ENCODE measurements at regions not wholly inside any gene's neighbourhood (a gene's known extent, or its start where the extent isn't known, plus 50 kb on each side); places are given as distances from the start of the nearest gene placed in this dataset.
"Not testable (repeated sequence)": the region's sequence is repeated elsewhere in the genome, so short reads cannot be mapped to it uniquely, and the experiment has no call there.

DNA sequence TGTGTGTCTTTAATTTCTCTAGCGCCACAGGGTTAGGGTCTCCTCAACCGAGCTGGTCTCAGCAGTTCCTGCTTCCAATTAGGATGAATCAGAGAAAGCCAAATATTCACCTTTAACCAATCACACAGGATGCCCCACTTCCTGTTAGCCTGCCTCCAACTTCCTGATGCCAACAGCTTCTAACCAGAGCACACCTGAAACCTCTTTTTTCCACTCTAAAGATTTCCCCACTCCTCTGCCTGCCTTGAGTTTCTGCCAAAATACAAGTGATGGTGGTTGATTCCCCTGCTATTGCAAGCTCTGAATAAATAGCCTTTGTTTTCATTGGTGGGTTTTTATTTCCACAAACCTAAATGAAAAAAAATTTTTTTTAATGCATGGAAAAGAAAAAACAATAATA lies 144.7 kb upstream of the UST start:
- no peak for DNase-seq

GRCh38 chr6:148608199-148608951 lies 138.5 kb upstream of the UST start:
- no peak for DNase-seq

GRCh38 chr6:148611213-148611612 lies 135.6 kb upstream of the UST start:
- no peak for DNase-seq

- DNase-seq = no peak
These were observed 134.8 kb upstream of the UST start for GRCh38 chr6:148612043-148612442.

DNA sequence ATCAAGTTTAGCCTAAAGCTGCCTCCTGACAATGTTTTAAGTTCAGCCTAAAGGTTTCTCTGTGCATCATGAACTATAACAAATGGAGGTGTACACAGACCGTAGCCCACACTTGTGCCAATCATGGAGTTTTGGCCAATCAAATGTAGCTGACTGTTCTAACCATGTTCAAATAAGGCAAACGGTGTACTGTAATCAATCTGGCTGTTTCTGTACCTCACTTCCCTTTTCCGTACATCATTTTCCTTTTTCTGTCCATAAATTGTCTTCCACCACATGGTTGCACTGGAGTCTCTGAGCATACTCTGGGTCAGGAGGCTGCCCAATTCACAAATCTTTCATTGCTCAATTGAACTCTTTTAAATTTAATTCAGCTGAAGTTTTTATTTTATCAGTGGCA lies 132.2 kb upstream of the UST start:
- no peak for DNase-seq

DNA sequence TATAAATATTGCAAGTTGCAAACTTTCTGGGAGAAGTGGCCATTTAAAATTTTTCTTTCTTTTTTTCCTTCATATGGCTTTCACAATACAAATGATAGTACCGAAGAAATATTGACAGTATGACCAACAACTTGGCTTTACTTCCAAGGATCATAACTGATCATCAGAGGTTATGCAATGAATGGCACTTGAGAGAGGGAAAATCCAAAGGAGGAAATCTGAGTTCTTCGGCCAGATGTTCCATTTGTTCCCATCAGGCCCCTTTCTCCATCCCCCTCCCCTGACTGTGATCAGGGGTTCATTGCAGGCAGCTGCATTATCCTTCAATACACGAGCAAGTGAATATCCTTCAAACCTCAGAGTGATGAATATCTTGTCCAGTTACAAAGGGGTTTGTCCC lies 130.0 kb upstream of the UST start:
- DNase-seq = no peak

DNA sequence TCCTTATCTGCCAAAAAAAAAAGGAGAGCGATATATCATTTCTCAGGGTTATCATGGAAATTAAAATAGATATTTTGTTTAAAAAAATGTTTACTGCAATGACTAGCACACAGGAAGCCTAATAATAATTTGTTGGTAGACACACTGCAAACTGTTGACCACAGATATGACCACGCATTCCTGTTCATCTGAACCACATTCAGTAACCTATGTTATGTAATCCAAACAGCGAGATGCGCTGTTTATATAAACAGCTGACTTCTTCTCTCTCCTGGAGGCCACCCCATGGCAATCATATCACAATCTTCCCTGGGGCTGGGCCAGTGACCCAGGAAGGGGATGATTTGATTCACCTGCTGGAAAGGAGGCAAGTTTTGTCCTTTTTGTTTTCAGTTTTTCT lies 129.3 kb upstream of the UST start:
- no peak for DNase-seq

DNA sequence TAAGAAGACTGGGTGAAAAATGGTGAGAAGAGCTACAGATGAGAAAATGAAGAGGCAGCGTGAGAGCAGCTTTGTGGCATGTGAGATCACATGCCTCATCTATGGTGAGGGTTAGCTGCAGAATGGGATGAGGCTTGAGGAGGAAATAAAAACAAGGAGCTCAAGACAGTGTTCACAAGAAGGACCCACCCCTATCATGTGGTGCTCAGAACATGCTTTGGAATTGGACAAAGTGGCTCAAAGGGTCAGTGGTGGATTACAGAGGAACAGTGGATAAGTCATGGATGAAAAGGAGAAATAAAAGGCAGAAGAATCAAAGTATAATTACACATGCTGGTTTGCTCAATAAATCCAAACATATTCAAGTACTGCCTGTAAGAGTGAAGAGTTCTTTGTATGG lies 126.9 kb upstream of the UST start:
- no peak for DNase-seq

- DNase-seq = no peak
These were observed 126.1 kb upstream of the UST start for GRCh38 chr6:148620579-148621298.

GRCh38 chr6:148625609-148626008 lies 121.2 kb upstream of the UST start:
- no peak for DNase-seq

DNA sequence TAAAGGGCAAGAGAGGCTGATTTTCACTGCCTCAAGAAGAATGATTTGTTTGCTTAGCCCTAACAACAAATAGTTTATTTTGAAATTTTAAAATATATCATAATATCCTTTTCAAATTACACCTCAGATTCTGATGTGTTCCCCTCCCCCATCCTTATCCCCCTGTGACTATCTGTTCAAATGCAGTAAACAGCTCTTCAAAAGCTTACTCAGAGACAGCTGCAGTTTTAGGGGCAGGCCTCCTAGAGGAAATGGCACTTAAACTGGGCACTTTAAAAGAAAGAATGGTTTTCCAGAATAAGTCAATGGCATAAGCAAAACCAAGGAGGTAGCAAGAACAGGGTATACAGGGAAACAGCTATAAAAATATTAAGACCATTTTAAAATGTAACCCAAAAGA lies 118.6 kb upstream of the UST start:
- DNase-seq = peak; percentile 46

- DNase-seq = peak; percentile 16
These were observed 117.6 kb upstream of the UST start for GRCh38 chr6:148629181-148629580.

DNA sequence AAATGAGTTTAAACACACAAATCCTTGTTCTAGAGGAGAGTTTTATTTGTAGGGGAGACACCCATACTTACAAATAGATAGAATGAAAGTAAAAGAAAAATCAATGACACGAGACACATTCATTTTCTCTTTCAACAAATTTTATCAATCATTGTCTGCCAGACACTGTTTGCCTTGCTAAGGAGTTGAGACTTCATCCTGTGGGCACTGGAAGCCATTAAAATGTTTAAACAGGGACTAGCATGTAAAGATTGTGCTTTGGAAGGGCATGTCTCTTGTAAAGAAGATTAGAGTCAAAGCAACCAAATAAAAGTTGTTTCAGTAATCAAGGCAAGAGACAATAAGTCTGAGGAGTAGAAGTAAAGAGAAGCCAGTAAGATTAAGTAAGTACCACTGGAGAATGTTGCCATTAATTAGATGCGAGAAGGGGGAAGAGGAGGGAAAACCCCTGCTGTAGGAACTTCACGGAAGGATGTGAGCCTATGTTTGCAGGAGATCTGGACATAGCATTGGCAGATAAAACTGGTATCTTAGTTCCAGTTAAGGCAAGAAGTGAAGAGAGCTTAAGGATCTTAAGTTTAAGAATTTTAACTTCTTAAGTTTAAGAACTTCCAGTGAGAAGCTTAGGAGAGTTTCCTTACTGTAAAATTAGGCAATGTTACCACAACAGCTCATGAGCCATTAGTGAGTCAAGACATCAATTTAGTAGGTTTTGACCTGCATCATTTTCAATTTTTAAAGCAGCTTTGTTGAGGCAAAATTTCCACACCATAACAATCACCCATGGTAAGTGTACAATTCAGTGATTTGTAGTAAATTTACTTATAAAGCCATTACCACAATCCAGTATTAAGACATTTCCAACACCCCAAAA lies 117.0 kb upstream of the UST start:
- no peak for DNase-seq

DNA sequence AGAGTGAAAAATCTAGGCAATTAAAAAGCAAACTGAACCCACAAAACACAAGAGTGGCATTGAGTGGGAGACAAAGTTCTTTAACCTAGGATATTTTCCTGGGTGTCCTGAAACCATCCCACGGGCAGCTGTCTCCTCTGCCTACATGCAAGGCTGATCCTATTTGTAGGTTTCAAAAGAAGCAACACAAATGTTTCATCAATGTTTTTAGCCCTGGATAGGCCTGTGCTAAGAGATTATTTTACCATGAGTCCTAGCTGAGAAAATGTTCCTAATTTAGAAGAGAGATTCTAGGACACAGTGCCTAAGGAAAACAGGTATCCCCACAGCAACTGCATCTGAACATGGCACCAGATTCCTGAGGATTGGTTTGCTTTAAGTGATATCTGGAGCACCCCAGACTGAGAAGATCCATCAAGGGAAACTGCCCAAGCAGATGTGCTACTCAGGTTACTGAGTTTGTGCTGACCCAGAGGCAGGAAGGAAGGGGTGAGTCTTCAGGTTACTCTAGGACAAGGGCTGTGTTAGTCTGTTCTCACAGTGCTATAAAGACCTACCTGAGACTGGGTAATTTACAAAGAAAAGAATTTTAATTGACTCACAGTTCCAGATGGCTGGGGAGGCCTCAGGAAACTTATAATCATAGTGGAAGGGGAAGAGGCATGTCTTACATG lies 111.6 kb upstream of the UST start:
- no peak for DNase-seq

- not testable (repeated sequence) for DNase-seq
These were observed 105.0 kb upstream of the UST start for GRCh38 chr6:148641836-148642235.

- not testable (repeated sequence) for DNase-seq
These were observed 103.6 kb upstream of the UST start for GRCh38 chr6:148643208-148643607.

DNA sequence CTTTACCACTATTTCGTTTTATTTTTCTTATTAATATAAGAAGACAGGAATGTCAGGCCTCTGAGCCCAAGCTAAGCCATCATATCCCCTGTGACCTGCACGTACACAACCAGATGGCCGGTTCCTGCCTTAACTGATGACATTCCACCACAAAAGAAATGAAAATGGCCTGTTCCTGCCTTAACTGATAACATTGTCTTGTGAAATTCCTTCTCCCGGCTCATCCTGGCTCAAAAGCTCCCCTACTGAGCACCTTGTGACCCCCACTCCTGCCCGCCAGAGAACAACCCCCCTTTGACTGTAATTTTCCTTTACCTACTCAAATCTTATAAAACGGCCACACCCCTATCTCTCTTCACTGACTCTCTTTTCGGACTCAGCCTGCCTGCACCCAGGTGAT lies 101.8 kb upstream of the UST start:
- DNase-seq = not testable (repeated sequence)

DNA sequence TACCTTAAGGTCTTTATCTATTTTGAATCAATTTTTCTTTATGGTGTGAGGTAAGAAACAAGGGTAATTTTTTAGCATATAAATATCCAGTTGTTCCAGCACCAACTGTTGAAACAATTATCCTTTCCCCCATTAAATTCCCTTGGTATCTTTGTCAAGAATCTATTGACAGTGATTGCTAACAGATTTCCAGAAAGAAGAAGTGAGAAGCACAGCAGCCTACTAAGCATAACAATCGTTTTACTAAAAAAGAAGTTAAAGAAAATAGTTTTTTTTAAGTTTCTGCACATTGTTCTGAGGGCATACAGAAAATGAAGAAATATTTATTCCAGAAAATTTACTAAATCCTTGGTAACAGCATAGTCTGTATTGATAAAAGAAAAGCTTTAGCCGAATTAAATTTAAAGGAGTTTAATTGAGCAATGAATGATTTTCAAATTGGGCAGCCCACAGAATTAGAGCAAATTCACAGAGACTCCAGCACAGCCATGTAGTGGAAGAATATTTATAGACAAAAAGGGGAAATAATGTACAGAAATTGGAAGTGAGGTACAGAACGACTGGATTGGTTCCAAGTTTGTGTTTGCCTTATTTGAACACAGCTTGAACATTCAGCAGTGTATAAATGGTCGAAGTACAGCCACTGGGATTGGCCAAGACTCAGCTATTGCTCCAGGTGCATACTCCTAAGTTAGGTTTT lies 97.9 kb upstream of the UST start:
- no peak for DNase-seq

- no peak for DNase-seq
These were observed 97.3 kb upstream of the UST start for GRCh38 chr6:148649454-148649963.

GRCh38 chr6:148650941-148651505 lies 95.8 kb upstream of the UST start:
- no peak for DNase-seq

GRCh38 chr6:148652205-148652604 lies 94.6 kb upstream of the UST start:
- DNase-seq = no peak

Data from DMS53 (cell line).